ENCODE measurements at regions not wholly inside any gene's neighbourhood (a gene's known extent, or its start where the extent isn't known, plus 50 kb on each side); places are given as distances from the start of the nearest gene placed in this dataset.

- Mint-ChIP-seq H3K27ac (no peak overlapping the region), H3K4me3 (no peak overlapping the region), H3K36me3 (ENCODE audit: insufficient read depth in 1 of 3, low read depth in 3 of 3) (no peaks in the 10 kb centered on the region), H3K4me1 (no peaks in the 10 kb centered on the region), H3K27me3 (ENCODE audit: low read depth) (no peaks in the 10 kb centered on the region), H3K9me3 (no peaks in the 10 kb centered on the region; a peak in 2 of 5 replicates)
- Histone ChIP-seq H3K4ac (ENCODE audit: low read depth, low read length) (no peak overlapping the region), H3K79me1 (ENCODE audit: insufficient read depth, low read depth, low read length, poor library complexity, severe bottlenecking) (no peaks in the 10 kb centered on the region), H3K56ac (ENCODE audit: insufficient read length, low read depth, low read length) (no peak overlapping the region), H3K27me3 (ENCODE audit: insufficient read depth, low read length) (no peaks in the 10 kb centered on the region), H4K20me1 (ENCODE audit: control insufficient read depth, insufficient read depth, insufficient read length) (no peaks in the 10 kb centered on the region), H3K18ac (ENCODE audit: insufficient read length, low read depth, low read length) (no peak overlapping the region), H3K27ac (ENCODE audit: insufficient read length, low read depth, low read length) (no peak overlapping the region), H3K14ac (ENCODE audit: insufficient read depth, low read length) (no peak overlapping the region), H2AFZ (ENCODE audit: low read length) (no peak overlapping the region), H3T11ph (ENCODE audit: low read length) (no peak overlapping the region), H2BK15ac (ENCODE audit: low read depth, low read length) (no peak overlapping the region), H3K79me2 (ENCODE audit: insufficient read depth, low read length) (no peaks in the 10 kb centered on the region), H3K23ac (ENCODE audit: insufficient read length, low read depth, low read length) (no peak overlapping the region), H3K4me2 (ENCODE audit: insufficient read depth, insufficient read length, low read length) (no peak overlapping the region), H4K8ac (replicated peaks; ENCODE audit: insufficient read length, low read depth, low read length) (no peak overlapping the region), H3K4me1 (ENCODE audit: insufficient read depth, low read length) (no peaks in the 10 kb centered on the region), H2AK5ac (ENCODE audit: insufficient read length, low read length) (no peak overlapping the region), H3K9me3 (ENCODE audit: control insufficient read depth, low read depth, low read length) (no peaks in the 10 kb centered on the region), H2BK20ac (ENCODE audit: low read depth, low read length, poor library complexity, severe bottlenecking) (no peak overlapping the region), H3K9ac (ENCODE audit: extremely low read depth, insufficient read length, low read length) (no peak overlapping the region), H2BK12ac (ENCODE audit: insufficient read length, low read depth, low read length) (no peak overlapping the region), H4K5ac (ENCODE audit: insufficient read length, low read depth, low read length) (no peak overlapping the region), H3K23me2 (ENCODE audit: insufficient read length, low read depth, low read length, poor library complexity, severe bottlenecking) (no peaks in the 10 kb centered on the region), H2BK120ac (ENCODE audit: low read depth, low read length, poor library complexity, severe bottlenecking) (no peak overlapping the region), H4K91ac (ENCODE audit: insufficient read length, low read depth, low read length) (no peak overlapping the region), H2BK5ac (ENCODE audit: insufficient read length, low read length) (no peak overlapping the region)
- TF ChIP-seq CTCF (conservative IDR thresholded peaks at IDR 0.05), result no peak
- no peak for DNase-seq
These were observed 226.5 kb downstream of the IRS1 start for GRCh38 chr2:226573158-226573557.

Data from H9 (cell line).